Hippocampal formation (tissue), 2 donors: ENCODE measurements at regions not wholly inside any gene's neighbourhood (a gene's known extent, or its start where the extent isn't known, plus 50 kb on each side); places are given as distances from the start of the nearest gene placed in this dataset.

ENCODE experiments used
- DNase-seq, 2 donors: peaks; one replicate each; lab custom pipeline; 2025; lab: John Stamatoyannopoulos, UW

- DNase-seq = no peak
Measured at GRCh38 chr7:21361413-21362125, 66.3 kb upstream of the SP4 start.

GRCh38 chr7:21364801-21365271 is 63.0 kb upstream of the SP4 start:
- no peak for DNase-seq

DNA sequence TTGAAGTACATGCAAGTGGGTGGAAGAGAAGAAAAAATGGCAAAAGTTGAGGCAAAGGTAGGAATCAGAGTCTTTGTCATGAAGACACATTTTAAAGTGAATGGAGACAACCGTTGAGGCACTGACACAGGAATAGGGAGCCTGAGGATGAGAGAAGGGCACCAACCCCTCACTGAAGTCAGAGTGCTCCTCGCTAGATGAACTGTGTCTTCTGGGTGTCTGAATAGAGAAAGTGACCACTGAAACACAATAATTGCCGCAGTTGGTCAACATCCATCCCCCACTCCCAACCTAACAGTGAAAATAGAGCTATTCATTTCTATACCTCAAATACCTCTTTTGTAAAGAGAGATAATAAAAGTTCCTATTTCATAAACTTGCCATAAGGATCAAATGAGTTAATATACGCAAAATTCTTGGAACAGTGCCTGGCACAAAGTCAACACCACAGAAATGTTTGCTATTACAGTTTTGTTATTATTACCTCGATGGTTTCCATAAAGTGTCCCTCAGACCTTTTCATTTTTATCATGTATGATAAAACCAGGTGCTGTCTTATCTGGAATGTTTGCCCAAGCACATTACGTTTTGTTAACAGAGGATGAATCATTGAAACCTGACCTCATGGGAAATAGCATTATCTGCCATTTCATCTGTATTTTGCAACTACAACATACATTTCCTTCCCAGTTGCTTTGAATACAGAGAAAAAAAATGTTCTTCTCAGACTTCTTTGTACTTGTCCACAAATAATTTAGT is 61.8 kb upstream of the SP4 start:
- DNase-seq = no peak

- DNase-seq = no peak
Measured at GRCh38 chr7:21367081-21367480, 60.8 kb upstream of the SP4 start.

- no peak for DNase-seq
Measured at GRCh38 chr7:21367537-21367936, 60.3 kb upstream of the SP4 start.

- no peak for DNase-seq
Measured at GRCh38 chr7:21368317-21368716, 59.6 kb upstream of the SP4 start.

DNA sequence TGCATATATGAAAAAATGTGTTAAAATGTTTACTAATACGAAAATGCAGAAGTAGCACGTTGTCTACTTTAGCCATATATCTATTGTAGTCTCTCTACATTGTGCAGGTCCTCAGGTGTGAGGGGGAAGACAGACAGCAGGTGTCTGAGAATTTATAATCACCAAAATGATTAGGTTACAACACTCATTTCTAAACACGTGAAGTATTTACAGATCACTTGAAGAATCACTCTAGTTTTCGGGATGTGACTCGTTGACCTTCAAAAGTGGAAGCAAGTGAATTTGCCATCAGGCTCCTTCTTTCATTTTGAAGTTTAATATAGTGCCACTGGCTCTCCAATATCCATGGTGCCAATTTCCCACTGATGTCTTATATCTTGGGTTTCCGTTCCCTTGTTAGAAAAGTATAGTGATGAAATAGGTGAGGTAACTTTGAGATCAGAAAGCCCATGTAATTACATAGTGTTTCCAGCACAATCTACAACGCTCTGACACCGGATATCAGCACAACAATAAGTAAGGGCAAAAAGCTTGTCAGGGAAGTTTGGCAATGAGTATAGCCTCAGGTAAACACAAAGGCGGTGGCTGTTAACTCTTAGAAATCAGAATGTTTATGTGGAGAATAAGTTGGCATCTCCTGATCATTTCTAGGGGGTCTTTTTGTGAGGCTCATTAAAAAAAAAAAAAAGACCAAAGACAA is 57.5 kb upstream of the SP4 start:
- DNase-seq = no peak

DNA sequence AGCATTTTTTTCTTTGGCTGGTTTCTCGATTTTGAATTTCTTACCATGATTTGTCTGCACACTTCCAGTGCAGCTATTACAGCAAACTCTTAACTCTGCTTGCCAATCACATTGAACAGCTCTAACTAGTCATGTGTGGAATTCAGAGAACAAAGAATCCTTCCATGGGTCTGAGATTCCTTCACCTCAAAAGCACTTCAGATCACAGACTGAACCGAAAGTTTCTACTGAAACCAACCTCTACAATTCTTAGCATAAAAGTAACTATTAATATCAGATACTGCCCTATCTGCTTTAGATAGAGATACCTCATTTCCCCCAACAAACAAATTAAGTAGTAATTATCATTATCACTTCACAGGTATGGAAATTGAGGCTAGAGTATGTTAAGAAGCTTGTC is 56.5 kb upstream of the SP4 start:
- DNase-seq = no peak

DNA sequence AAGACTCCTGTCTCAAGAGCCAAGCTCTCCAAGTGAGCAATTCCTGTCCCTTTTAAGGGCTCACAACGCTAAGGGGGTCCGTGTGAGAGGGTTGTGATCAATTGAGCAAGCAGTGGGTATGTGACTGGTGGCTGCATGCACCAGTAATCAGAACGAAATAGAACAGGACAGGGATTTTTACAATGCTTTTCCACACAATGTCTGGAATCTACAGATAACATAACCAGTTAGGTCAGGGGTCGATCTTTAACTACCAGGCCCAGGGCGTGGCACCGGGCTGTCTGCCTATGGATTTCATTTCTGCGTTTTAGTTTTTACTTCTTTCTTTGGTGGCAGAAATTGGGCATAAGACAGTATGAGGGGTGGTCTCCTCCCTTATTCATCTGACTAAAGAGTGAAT is 54.9 kb upstream of the SP4 start:
- no peak for DNase-seq

DNA sequence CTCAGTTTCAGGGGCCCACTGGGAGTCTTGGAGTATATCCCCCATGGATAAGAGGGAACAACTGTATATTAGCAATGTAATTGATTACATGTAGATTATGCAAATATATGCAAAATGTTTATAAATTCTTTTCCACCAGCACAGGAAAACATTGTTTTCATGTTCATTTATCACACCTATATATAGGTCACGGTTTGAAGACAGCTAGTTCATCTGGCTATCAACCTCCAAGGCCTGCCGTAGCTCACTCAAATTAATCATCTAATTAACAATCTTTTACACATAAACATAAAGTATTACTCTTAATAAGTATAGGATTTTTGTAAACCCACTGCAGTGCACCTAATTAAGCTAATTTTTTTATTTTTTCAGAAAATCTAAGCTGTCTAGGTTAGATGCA is 53.7 kb upstream of the SP4 start:
- DNase-seq = no peak

DNA sequence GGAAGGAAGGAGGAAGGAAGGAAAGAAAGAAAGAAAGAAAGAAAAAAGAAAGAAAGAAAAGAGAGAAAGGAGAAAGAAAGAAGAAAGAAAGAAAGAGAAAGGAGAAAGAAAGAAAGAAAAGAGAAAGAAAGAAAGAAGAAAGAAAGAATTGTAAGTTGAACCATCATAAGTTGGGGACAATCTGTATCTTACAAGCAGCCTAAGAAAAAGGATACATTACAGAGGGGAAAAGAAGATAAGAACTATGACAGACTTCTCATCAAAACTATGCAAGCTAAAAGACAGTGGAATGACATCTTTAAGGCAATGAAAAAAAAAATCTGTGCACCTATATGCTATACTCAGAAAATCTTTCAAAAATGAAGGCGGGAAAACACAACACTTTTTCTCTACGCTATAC is 50.3 kb upstream of the SP4 start:
- no peak for DNase-seq
